ENCODE measurements at regions not wholly inside any gene's neighbourhood (a gene's known extent, or its start where the extent isn't known, plus 50 kb on each side); places are given as distances from the start of the nearest gene placed in this dataset.
A peak's percentile ranks its signal among the peaks of the same experiment; 100 is the strongest.

GRCh38 chr9:3675946-3676345, 150.1 kb upstream of the RFX3 start:
- Histone ChIP-seq H3K4me1 (replicated peaks; ENCODE audit: insufficient read depth) (no peaks in the 10 kb centered on the region), H3K9me3 (ENCODE audit: insufficient read depth, low read depth) (no peaks in the 10 kb centered on the region), H2AFZ (no peak overlapping the region), H3K27me3 (ENCODE audit: insufficient read depth, low read depth) (no peaks in the 10 kb centered on the region), H3K36me3 (ENCODE audit: low read depth) (no peaks in the 10 kb centered on the region), H3K9me2 (ENCODE audit: insufficient read depth) (no peaks in the 10 kb centered on the region), H3K4me2 (no peak overlapping the region), H4K20me1 (ENCODE audit: insufficient read depth) (no peaks in the 10 kb centered on the region), H3K79me2 (ENCODE audit: low read depth) (no peaks in the 10 kb centered on the region), H3K27ac (no peak overlapping the region), H3K4me3 (no peak overlapping the region), H3F3A (ENCODE audit: insufficient read depth, low read depth) (no peaks in the 10 kb centered on the region)
- DNase-seq, result no peak
- TF ChIP-seq EZH2 (IDR thresholded peaks at IDR 0.05; ENCODE audit: low read depth), result no peak
- no peak for TF ChIP-seq CTCF (conservative IDR thresholded peaks at IDR 0.05)
- intact Hi-C loops (cut with micrococcal nuclease; ENCODE audit: unreplicated experiment), result no loop called here
- ChIA-PET CTCF (no interaction called here), POLR2A (ENCODE audit: unreplicated experiment) (no interaction called here)
- BruUV-seq (replicated peaks), result no TSS peak

GRCh38 chr9:3674561-3674960, 148.8 kb upstream of the RFX3 start:
- no TSS peak for BruUV-seq (replicated peaks)
- Histone ChIP-seq H2AFZ (no peak overlapping the region), H4K20me1 (ENCODE audit: insufficient read depth) (no peaks in the 10 kb centered on the region), H3K4me1 (replicated peaks; ENCODE audit: insufficient read depth) (no peaks in the 10 kb centered on the region), H3K4me2 (peak overlapping the region; percentile 53), H3K36me3 (ENCODE audit: low read depth) (no peaks in the 10 kb centered on the region), H3K4me3 (no peak overlapping the region), H3K9me2 (ENCODE audit: insufficient read depth) (no peaks in the 10 kb centered on the region), H3K27me3 (ENCODE audit: insufficient read depth, low read depth) (no peaks in the 10 kb centered on the region), H3K9me3 (ENCODE audit: insufficient read depth, low read depth) (no peaks in the 10 kb centered on the region), H3K27ac (no peak overlapping the region), H3F3A (ENCODE audit: insufficient read depth, low read depth) (no peaks in the 10 kb centered on the region), H3K79me2 (ENCODE audit: low read depth) (no peaks in the 10 kb centered on the region)
- peak in 1 of 2 experiments; percentile 3 for DNase-seq
- TF ChIP-seq EZH2 (IDR thresholded peaks at IDR 0.05; ENCODE audit: low read depth), result no peak
- no peak for TF ChIP-seq CTCF (conservative IDR thresholded peaks at IDR 0.05)
- POLR2A ChIA-PET (ENCODE audit: unreplicated experiment), result no interaction called here
- CTCF ChIA-PET, result interaction anchor here (0.7 kb wide), 1 partner anchor 434 kb away, joined by 3 read pairs; no protein-coding TSS in a partner anchor
- intact Hi-C loops (cut with micrococcal nuclease; ENCODE audit: unreplicated experiment), result no loop called here

- Histone ChIP-seq H3K36me3 (ENCODE audit: low read depth) (no peaks in the 10 kb centered on the region), H3K79me2 (ENCODE audit: low read depth) (no peaks in the 10 kb centered on the region), H3K4me1 (replicated peaks; ENCODE audit: insufficient read depth) (no peaks in the 10 kb centered on the region), H2AFZ (no peak overlapping the region), H3F3A (ENCODE audit: insufficient read depth, low read depth) (no peaks in the 10 kb centered on the region), H4K20me1 (ENCODE audit: insufficient read depth) (no peaks in the 10 kb centered on the region), H3K9me2 (ENCODE audit: insufficient read depth) (no peaks in the 10 kb centered on the region), H3K27me3 (ENCODE audit: insufficient read depth, low read depth) (no peaks in the 10 kb centered on the region), H3K4me3 (no peak overlapping the region), H3K4me2 (no peak overlapping the region), H3K9me3 (ENCODE audit: insufficient read depth, low read depth) (no peaks in the 10 kb centered on the region), H3K27ac (no peak overlapping the region)
- intact Hi-C loops (cut with micrococcal nuclease; ENCODE audit: unreplicated experiment), result no loop called here
- no TSS peak for BruUV-seq (replicated peaks)
- TF ChIP-seq CTCF (conservative IDR thresholded peaks at IDR 0.05), result no peak
- no peak for TF ChIP-seq EZH2 (IDR thresholded peaks at IDR 0.05; ENCODE audit: low read depth)
- ChIA-PET POLR2A (ENCODE audit: unreplicated experiment) (no interaction called here), CTCF (no interaction called here)
- no peak for DNase-seq
These were observed 146.6 kb upstream of the RFX3 start for GRCh38 chr9:3672399-3672798.

All from PC-9 (cell line).